ENCODE measurements at regions not wholly inside any gene's neighbourhood (a gene's known extent, or its start where the extent isn't known, plus 50 kb on each side); places are given as distances from the start of the nearest gene placed in this dataset.

DNA sequence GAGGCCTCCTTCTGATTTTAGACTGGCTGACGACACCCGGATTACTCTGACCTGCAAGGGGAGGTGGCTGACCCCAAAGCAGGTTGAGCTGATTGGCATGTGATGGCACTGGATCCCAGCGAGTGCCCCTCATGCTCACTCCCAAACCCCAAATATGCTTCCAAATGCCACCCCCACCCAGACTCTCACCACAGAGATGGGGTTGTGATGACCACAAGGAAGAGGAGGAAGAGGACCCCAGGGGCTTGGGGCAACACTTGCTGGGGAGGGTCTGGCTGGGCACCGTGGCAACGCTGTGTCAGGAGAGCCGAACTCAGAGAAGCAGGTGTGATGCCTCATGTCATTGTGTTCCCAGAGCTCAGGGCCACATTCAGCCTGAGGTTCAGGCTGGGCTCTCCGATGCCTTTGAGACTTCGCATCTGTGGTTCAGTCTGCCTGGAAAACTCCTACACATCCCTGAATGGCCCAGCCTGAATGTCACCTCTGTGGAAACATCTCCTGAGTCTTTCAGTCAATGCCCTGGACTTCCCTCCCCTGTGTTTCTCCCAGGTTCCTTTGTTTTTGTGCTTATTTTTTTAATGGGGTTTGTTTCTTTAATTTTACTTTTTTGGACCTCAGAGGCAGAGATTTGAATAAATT is 169.1 kb upstream of the PMEPA1 start:
- Mint-ChIP-seq H3K9me3 (no peaks in the 10 kb centered on the region), H3K36me3 (ENCODE audit: insufficient read depth in 2 of 2) (no peaks in the 10 kb centered on the region), H3K27ac (no peak overlapping the region), H3K4me3 (no peak overlapping the region), H3K4me1 (ENCODE audit: low read depth) (no peaks in the 10 kb centered on the region), H3K27me3 (ENCODE audit: low read depth) (peaks cover 10% of the 10 kb centered on the region)
- DNase-seq (no peak), ATAC-seq (replicated peaks in 1 of 2) (no peak)

DNA sequence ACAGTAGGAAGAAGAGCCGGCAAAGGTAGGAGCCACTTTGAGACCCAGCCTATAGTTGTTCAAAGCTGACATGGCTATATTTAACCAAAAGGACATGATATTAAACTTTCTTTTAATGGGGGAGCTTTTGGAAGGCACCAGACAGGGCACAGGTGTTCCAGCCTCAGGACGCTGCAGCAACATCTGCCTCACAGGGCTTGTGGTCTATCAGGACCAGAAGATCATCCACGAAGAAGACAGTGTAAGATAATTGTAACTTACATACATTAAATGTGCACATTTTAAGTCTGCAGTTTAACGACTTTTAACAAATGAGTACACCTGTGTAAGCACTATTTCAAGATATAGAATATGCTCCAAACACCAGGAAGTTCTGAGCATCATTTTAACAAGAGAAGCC is 168.2 kb upstream of the PMEPA1 start:
- Mint-ChIP-seq H3K27ac (no peak overlapping the region), H3K36me3 (ENCODE audit: insufficient read depth in 2 of 2) (no peaks in the 10 kb centered on the region), H3K4me3 (no peak overlapping the region), H3K27me3 (ENCODE audit: low read depth) (peaks cover 10% of the 10 kb centered on the region), H3K4me1 (ENCODE audit: low read depth) (no peaks in the 10 kb centered on the region), H3K9me3 (no peaks in the 10 kb centered on the region)
- DNase-seq (no peak), ATAC-seq (replicated peaks in 1 of 2) (no peak)

DNA sequence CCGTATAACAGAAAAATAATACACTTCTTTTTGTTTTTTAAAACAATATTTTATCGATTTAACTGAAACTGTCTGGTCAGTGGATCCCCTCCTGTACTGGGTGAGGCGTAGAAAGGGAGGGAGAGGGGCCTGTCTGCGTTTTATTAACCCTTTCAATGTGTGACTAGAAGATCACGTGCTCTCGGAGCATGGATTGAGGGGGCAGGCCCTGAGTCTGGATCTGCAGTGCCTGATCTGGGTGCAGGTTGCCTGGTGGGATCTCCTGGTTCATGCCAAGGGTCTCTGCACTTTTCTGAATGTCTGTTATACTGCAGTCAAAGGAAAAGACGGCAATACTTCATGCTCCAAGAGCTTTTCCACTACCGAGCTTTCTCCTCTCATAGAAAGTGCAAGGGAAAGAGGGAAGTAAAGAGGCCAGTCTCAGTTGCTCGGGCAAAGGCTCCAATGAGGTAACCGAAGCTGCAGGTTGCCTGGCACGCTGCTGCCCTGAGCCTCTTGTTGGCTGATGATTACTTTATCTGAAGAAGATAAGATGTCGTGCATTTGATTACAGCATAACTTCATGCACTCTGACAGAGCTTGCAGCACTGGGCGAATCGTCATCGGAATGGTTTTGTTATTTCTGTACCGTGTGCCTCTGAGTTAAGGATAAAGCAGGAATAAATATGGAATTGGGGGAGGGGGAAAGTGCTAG is 167.5 kb upstream of the PMEPA1 start:
- H3K27me3 Mint-ChIP-seq (ENCODE audit: low read depth): peaks cover 10% of the 10 kb centered on the region
- H3K4me1 Mint-ChIP-seq (ENCODE audit: low read depth): no peaks in the 10 kb centered on the region
- no peaks in the 10 kb centered on the region for H3K9me3 Mint-ChIP-seq
- no peaks in the 10 kb centered on the region for H3K36me3 Mint-ChIP-seq (ENCODE audit: insufficient read depth in 2 of 2)
- H3K4me3 Mint-ChIP-seq: no peak overlapping the region
- DNase-seq (no peak), ATAC-seq (replicated peaks in 1 of 2) (no peak)
- no peak overlapping the region for H3K27ac Mint-ChIP-seq

DNA sequence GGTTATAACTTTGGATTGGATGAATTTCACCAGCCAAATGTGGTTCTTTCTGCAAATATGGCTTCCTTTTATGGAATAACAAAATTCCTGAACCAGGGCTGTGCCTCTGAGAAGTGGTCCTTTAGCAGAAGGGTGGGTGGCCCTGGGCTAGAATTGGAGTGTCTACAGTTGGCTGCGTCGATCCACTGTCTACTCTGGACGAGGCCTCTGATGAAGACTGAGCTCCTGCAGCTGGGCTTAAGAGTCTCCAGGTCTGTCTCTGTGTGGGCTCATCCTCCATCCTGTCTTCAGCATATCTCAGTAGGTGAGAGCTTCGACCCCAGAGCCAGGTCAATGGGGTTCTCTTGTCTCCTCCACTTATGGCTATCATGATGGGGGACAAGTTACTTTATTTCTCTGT is 166.3 kb upstream of the PMEPA1 start:
- Mint-ChIP-seq H3K27me3 (ENCODE audit: low read depth) (peaks cover 10% of the 10 kb centered on the region), H3K4me1 (ENCODE audit: low read depth) (no peaks in the 10 kb centered on the region), H3K9me3 (no peaks in the 10 kb centered on the region), H3K36me3 (ENCODE audit: insufficient read depth in 2 of 2) (no peaks in the 10 kb centered on the region), H3K4me3 (no peak overlapping the region), H3K27ac (no peak overlapping the region)
- ATAC-seq (replicated peaks in 1 of 2): no peak
- DNase-seq: no peak

DNA sequence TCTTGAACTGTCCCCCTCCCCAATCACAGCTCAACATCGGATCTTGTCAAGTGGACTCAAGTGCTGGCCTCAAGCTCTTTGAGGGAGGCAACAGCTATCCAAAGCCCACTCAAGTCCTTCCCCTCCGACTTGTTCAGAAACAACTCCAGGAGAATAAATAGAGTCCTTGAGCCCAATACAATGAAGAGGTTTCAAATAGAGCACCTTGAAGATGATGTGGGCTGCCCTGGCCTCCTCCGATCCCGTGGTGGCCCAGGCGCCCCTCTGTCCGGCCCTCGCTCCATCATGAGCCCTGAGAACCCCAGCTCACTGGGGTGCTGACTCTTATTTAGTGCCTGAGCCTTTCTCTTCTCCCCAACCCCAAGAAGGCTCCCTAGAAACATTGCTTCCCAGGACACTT is 164.3 kb upstream of the PMEPA1 start:
- no peaks in the 10 kb centered on the region for H3K4me1 Mint-ChIP-seq (ENCODE audit: low read depth)
- H3K36me3 Mint-ChIP-seq (ENCODE audit: insufficient read depth in 2 of 2): no peaks in the 10 kb centered on the region
- ATAC-seq (replicated peaks in 1 of 2): no peak
- DNase-seq: no peak
- H3K27ac Mint-ChIP-seq: no peak overlapping the region
- H3K9me3 Mint-ChIP-seq: no peaks in the 10 kb centered on the region
- peaks cover 10% of the 10 kb centered on the region for H3K27me3 Mint-ChIP-seq (ENCODE audit: low read depth)
- H3K4me3 Mint-ChIP-seq: no peak overlapping the region

DNA sequence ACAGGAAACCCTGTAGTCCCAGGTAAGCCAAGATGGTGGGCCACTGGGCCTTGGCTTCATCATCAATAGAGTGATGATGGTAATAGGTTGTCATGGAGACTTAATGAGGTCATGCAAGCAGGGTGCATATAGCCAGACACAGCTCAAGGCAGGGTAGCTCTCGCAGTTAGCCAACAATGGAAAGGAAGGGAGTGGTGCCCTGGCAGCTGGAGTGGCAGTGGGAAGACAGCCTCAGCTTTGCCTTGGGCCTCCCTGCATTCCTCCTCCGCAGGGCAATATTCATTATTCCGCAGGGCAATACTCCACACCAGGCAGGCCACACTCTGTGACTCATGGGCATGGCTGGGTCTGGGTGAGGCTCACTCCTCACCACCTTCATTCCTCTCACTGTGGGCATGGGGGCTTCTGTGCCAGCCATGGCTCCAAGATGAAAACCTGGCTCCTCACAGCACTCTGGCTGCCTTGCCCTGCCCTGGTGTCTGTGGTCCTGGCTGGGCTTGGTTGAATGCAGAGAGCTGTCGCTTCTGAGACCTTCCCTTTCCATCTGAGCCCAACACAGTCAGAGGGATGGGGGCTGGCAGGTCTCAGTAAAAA is 163.1 kb upstream of the PMEPA1 start:
- ATAC-seq (replicated peaks in 1 of 2) (no peak), DNase-seq (no peak)
- Mint-ChIP-seq H3K4me3 (no peak overlapping the region), H3K27me3 (ENCODE audit: low read depth) (peaks cover 8% of the 10 kb centered on the region), H3K9me3 (no peaks in the 10 kb centered on the region), H3K27ac (no peak overlapping the region), H3K4me1 (ENCODE audit: low read depth) (no peaks in the 10 kb centered on the region), H3K36me3 (ENCODE audit: insufficient read depth in 2 of 2) (no peaks in the 10 kb centered on the region)

DNA sequence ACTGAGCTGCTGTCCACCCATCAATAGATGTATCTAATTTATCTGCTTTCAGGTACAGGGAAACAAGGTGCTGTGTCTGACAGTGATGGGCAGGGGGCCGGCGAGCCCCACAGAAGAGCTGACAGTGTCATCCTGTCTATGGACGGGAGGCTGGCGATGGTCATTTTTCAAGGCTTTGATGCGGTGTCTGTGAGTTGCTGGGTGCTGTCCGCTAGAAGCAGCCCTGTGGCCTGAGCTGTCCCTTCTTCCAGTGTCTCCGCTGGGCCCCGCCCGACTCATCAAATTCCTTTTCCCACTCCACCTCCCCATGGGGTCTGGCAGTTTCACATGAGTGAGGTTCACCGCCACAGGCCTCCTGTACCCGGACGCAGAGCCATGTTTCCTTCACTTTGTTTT is 161.4 kb upstream of the PMEPA1 start:
- DNase-seq (no peak), ATAC-seq (replicated peaks in 1 of 2) (no peak)
- Mint-ChIP-seq H3K27me3 (ENCODE audit: low read depth) (peaks cover 8% of the 10 kb centered on the region), H3K27ac (no peak overlapping the region), H3K9me3 (no peaks in the 10 kb centered on the region), H3K36me3 (ENCODE audit: insufficient read depth in 2 of 2) (no peaks in the 10 kb centered on the region), H3K4me3 (no peak overlapping the region), H3K4me1 (ENCODE audit: low read depth) (peaks cover 3% of the 10 kb centered on the region)

DNA sequence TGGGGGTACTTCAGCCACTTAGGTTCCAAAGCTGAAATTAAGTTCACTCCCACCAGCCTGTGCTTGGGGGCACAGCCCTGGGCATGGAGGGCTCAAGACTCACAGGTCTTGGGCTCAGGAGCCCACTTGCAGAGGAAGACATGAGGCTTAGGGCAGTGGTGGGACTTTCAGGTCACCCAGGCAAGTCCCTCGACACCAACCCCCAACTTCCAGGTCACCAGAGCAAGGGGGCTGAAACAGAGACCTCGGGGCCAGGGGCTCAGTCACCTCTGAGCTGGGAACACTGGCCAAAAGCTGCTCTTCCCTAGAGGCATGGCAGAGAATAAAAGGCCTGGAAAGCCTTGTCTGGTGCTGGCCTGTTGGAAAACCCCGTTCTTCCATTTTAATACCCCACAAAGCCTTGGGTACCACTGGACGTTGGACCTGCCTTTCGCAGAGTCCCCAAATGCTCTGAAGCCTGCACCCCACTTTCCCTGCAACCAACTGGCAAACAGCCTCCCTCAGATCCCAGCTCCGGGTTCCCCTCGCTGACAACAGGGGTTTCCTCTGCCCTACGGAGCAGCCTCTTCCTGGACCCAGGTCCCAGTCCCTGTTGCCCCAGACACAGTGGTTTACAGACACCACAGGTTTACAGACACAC is 160.9 kb upstream of the PMEPA1 start:
- no peaks in the 10 kb centered on the region for H3K9me3 Mint-ChIP-seq
- ATAC-seq (replicated peaks in 1 of 2): no peak
- DNase-seq: no peak
- no peaks in the 10 kb centered on the region for H3K36me3 Mint-ChIP-seq (ENCODE audit: insufficient read depth in 2 of 2)
- peaks cover 8% of the 10 kb centered on the region for H3K4me1 Mint-ChIP-seq (ENCODE audit: low read depth)
- H3K27ac Mint-ChIP-seq: no peak overlapping the region
- no peak overlapping the region for H3K4me3 Mint-ChIP-seq
- H3K27me3 Mint-ChIP-seq (ENCODE audit: low read depth): peaks cover 12% of the 10 kb centered on the region

DNA sequence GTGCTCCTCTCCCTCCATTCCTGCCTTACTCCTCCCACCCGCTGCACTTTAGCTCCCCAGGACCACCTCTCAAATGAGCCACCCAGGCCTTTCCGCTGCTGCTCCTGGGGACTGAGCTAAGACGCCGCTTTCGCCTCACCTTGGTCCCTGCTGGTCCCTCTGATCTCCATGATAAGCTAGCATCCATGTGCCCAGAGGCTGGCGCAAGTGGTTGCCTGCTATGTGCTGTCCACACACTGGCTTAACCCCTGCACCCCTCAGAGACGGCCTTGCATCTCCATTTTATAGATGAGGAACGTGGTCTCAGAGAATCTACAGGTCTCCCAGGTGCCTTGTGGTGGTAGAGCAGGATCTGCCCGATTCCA is 160.1 kb upstream of the PMEPA1 start:
- Mint-ChIP-seq H3K9me3 (no peaks in the 10 kb centered on the region), H3K27ac (no peak overlapping the region), H3K36me3 (ENCODE audit: insufficient read depth in 2 of 2) (no peaks in the 10 kb centered on the region), H3K4me3 (no peak overlapping the region), H3K27me3 (ENCODE audit: low read depth) (peaks cover 16% of the 10 kb centered on the region), H3K4me1 (ENCODE audit: low read depth) (peaks cover 15% of the 10 kb centered on the region)
- ATAC-seq (replicated peaks in 1 of 2) (no peak), DNase-seq (no peak)

DNA sequence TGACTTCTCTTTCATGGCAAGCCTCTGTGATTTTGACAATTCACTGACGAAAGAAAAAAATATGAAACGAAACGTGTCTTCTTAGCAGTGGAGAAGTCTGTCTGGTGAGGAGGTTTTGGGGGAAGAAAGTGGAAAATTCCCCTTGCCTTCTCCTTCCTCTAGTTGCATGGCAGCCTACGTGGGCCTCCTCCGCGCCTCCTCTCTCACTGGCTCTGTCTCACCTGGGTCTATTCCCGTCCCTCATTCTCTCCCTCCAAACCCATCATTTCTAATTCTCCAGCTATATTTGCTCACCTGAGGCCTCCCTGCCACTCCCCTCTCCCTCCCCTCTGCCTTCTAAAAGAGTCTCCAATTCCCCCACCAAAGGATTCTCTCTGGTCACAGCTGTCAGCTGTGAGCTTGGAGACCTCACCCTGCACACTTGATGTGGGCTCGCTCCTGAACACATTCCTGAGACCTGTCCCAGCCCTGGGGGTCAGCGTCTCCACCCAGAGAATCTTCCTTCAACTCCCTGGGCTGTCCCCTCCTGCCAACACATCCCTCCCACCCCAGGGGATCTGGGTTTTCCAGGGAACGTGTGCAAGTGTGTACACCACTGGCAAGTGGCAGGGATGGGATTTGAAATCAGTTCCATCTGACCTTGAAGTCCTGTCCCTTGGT is 159.6 kb upstream of the PMEPA1 start:
- Mint-ChIP-seq H3K36me3 (ENCODE audit: insufficient read depth in 2 of 2) (no peaks in the 10 kb centered on the region), H3K4me1 (ENCODE audit: low read depth) (peaks cover 15% of the 10 kb centered on the region), H3K27ac (no peak overlapping the region), H3K9me3 (no peaks in the 10 kb centered on the region), H3K4me3 (no peak overlapping the region), H3K27me3 (ENCODE audit: low read depth) (peaks cover 16% of the 10 kb centered on the region)
- DNase-seq (no peak), ATAC-seq (replicated peaks in 1 of 2) (no peak)

DNA sequence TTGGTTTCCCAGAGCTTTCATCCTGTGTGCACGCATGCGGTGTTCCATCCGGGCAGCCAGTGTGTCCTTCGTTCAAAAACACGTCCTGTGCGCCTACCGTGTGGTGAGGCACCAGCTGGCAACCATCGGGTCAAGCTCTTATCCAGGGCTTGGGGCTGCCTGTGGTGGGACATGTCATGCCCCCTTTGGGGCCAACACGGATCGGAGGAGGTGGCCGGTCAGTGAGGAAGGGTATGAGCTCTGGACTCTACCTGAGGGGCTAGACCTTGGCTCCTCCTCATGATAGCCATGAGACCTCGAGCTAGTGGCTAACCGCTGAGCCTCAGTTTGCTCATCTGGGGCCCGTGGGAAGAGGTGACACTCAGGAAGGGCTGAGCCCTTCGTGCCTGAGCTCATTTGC is 158.5 kb upstream of the PMEPA1 start:
- no peak for DNase-seq
- no peaks in the 10 kb centered on the region for H3K9me3 Mint-ChIP-seq
- no peak overlapping the region for H3K4me3 Mint-ChIP-seq
- peaks cover 16% of the 10 kb centered on the region for H3K27me3 Mint-ChIP-seq (ENCODE audit: low read depth)
- H3K4me1 Mint-ChIP-seq (ENCODE audit: low read depth): peaks cover 15% of the 10 kb centered on the region
- H3K36me3 Mint-ChIP-seq (ENCODE audit: insufficient read depth in 2 of 2): peaks cover 0 to 1% of the 10 kb centered on the region in 2 donors
- no peak for ATAC-seq (replicated peaks in 1 of 2)
- no peak overlapping the region for H3K27ac Mint-ChIP-seq

DNA sequence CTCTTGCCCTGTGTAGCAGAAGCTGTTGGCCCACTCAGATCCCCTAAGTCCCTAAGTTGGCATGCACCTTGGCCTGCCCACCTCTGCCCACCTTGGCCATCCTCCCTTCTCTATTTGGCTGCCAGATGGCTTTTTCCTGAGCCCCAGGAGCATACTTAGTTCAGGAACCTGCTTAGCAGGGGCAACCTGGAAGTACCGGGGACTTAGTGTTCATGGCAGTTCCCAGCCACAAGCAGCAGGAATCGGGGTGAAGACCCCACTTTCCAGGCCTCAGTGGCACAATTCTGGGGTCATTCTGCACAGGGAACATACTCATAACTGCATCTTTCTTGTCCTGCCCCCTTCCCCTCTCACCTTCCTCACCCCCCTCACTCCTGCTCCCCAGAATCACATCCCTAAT is 158.0 kb upstream of the PMEPA1 start:
- Mint-ChIP-seq H3K4me3 (no peak overlapping the region), H3K36me3 (ENCODE audit: insufficient read depth in 2 of 2) (peaks cover 0 to 1% of the 10 kb centered on the region in 2 donors), H3K9me3 (no peaks in the 10 kb centered on the region), H3K4me1 (ENCODE audit: low read depth) (peaks cover 15% of the 10 kb centered on the region), H3K27ac (no peak overlapping the region), H3K27me3 (ENCODE audit: low read depth) (peaks cover 16% of the 10 kb centered on the region)
- no peak for ATAC-seq (replicated peaks in 1 of 2)
- no peak for DNase-seq

DNA sequence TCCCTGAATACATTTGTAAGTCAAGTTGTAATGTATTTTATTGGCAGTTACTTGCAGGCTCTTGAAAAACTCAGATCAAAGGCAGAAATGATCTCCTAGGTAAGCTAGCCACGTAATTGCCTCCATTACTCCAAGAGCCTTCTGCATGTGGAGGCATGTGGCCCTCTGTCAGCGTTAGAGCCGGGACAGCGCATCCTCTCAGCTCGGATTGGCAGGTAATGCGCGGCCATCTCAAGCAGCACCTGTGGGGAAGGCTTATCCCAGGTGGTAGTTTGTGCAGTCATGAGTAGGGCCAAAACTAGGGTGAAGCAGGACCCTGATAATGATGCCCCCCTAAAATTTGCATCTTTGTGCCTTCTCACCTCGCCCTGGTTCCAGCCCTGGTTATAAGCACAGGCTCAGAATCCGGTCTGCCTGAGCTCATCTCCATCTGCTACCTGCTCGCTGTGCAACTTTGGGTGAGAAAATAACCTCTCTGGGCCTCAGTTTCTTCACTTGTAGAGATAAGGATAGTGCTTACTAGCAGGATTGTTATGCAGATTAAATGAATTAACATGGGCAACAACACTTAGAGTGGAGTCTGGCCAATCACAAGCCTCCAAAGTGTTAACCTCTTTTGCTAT is 157.5 kb upstream of the PMEPA1 start:
- Mint-ChIP-seq H3K4me3 (no peak overlapping the region), H3K36me3 (ENCODE audit: insufficient read depth in 2 of 2) (peaks cover 0 to 1% of the 10 kb centered on the region in 2 donors), H3K27ac (no peak overlapping the region), H3K9me3 (no peaks in the 10 kb centered on the region), H3K27me3 (ENCODE audit: low read depth) (peaks cover 16% of the 10 kb centered on the region), H3K4me1 (ENCODE audit: low read depth) (peaks cover 15% of the 10 kb centered on the region)
- DNase-seq: no peak
- no peak for ATAC-seq (replicated peaks in 1 of 2)

Data from activated T-cell treated with anti-CD3 and anti-CD28 coated beads, Interleukin-2, amount 50 U/mL, for 72 hours (primary cell).